ENCODE measurements at regions not wholly inside any gene's neighbourhood (a gene's known extent, or its start where the extent isn't known, plus 50 kb on each side); places are given as distances from the start of the nearest gene placed in this dataset.

- TF ChIP-seq TAF1 (IDR thresholded peaks at IDR 0.05; ENCODE audit: borderline replicate concordance, low read depth, low read length) (no peak), RXRA (IDR thresholded peaks at IDR 0.05; ENCODE audit: borderline replicate concordance, low read depth) (no peak)
Measured at GRCh38 chr7:27424231-27424630, 181.6 kb downstream of the EVX1 start.

Measured in SK-N-SH (cell line).